ENCODE measurements at regions not wholly inside any gene's neighbourhood (a gene's known extent, or its start where the extent isn't known, plus 50 kb on each side); places are given as distances from the start of the nearest gene placed in this dataset.

DNA sequence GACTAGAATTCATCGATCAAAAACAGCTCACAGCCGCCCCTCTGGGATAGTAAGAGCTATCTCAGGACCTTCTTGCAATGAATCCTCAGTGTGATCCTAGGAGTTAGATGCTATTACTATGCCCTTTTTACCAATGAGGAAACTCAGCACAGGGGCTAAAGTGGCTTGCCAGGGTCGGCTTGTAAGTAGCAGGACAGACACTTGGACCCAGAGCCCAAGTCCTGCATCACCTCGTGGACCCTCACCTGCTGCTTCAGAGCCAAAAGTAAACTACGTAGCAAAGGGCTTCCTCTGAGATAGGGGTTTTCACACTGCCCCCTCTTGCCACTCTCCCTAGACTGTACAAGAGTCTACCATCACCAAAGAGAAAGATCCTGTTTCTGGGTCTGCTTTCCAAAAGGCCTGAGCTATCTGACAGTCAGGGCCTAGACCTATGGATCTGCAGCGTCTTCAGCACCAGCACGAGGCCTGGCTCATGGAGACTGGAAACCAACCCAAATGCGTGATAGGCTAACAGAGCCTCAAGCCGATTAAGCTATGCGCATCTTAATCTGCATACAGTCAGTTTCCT, 172.3 kb downstream of the ANKRD60 start:
- BruUV-seq (replicated peaks), result no TSS peak
- Histone ChIP-seq H3K27ac (ENCODE audit: low read depth, low read length, poor library complexity, severe bottlenecking) (no peak overlapping the region), H3K4me1 (ENCODE audit: insufficient read depth, low read length, poor library complexity, severe bottlenecking) (no peaks in the 10 kb centered on the region), H3K4me2 (ENCODE audit: low read length) (no peak overlapping the region), H2AFZ (ENCODE audit: low read length) (no peak overlapping the region), H3K79me2 (ENCODE audit: insufficient read depth, low read depth, low read length) (no peaks in the 10 kb centered on the region), H3K9me3 (ENCODE audit: low read length) (peaks cover 8% of the 10 kb centered on the region; the same call in 1 of the 2 replicates), H3K36me3 (ENCODE audit: insufficient read depth, low read length) (no peaks in the 10 kb centered on the region), H3K4me3 (ENCODE audit: low read depth, low read length, poor library complexity, severe bottlenecking) (no peak overlapping the region), H3K9me2 (ENCODE audit: insufficient read depth, low read length) (no peaks in the 10 kb centered on the region), H4K20me1 (ENCODE audit: insufficient read depth, low read length) (no peaks in the 10 kb centered on the region)
- intact Hi-C loops (cut with micrococcal nuclease; ENCODE audit: unreplicated experiment), result no loop called here
- TF ChIP-seq, protein P1, sequence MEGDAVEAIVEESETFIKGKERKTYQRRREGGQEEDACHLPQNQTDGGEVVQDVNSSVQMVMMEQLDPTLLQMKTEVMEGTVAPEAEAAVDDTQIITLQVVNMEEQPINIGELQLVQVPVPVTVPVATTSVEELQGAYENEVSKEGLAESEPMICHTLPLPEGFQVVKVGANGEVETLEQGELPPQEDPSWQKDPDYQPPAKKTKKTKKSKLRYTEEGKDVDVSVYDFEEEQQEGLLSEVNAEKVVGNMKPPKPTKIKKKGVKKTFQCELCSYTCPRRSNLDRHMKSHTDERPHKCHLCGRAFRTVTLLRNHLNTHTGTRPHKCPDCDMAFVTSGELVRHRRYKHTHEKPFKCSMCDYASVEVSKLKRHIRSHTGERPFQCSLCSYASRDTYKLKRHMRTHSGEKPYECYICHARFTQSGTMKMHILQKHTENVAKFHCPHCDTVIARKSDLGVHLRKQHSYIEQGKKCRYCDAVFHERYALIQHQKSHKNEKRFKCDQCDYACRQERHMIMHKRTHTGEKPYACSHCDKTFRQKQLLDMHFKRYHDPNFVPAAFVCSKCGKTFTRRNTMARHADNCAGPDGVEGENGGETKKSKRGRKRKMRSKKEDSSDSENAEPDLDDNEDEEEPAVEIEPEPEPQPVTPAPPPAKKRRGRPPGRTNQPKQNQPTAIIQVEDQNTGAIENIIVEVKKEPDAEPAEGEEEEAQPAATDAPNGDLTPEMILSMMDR (conservative IDR thresholded peaks at IDR 0.05; ENCODE audit: low read length), result no peak
- no peak for TF ChIP-seq EZH2phosphoT487 (IDR thresholded peaks at IDR 0.05; ENCODE audit: borderline replicate concordance, low read depth, low read length)
- POLR2A ChIA-PET, result no interaction called here
- DNase-seq (ENCODE audit: low spot score), result no peak
- CTCF ChIA-PET (ENCODE audit: unreplicated experiment), result no interaction called here

GRCh38 chr20:58054780-58055373, 173.6 kb downstream of the ANKRD60 start:
- H3K4me2 ChIP-seq (ENCODE audit: low read length), result no peak overlapping the region

More at GRCh38 chr20:58054780-58055373, 173.6 kb downstream of the ANKRD60 start:
- no peak for DNase-seq (ENCODE audit: low spot score)
- H3K27ac ChIP-seq (ENCODE audit: low read depth, low read length, poor library complexity, severe bottlenecking), result no peak overlapping the region
- no peak overlapping the region for H2AFZ ChIP-seq (ENCODE audit: low read length)
- H3K9me3 ChIP-seq (ENCODE audit: low read length), result peaks cover 9% of the 10 kb centered on the region; the same call in 1 of the 2 replicates
- ChIA-PET POLR2A (no interaction called here), CTCF (ENCODE audit: unreplicated experiment) (no interaction called here)
- BruUV-seq (replicated peaks), result no TSS peak
- TF ChIP-seq, protein P1 (conservative IDR thresholded peaks at IDR 0.05; ENCODE audit: low read length), result no peak
- no peak for TF ChIP-seq EZH2phosphoT487 (IDR thresholded peaks at IDR 0.05; ENCODE audit: borderline replicate concordance, low read depth, low read length)
- H3K79me2 ChIP-seq (ENCODE audit: insufficient read depth, low read depth, low read length), result no peaks in the 10 kb centered on the region
- no peaks in the 10 kb centered on the region for H4K20me1 ChIP-seq (ENCODE audit: insufficient read depth, low read length)
- H3K4me1 ChIP-seq (ENCODE audit: insufficient read depth, low read length, poor library complexity, severe bottlenecking), result no peaks in the 10 kb centered on the region
- no peaks in the 10 kb centered on the region for H3K36me3 ChIP-seq (ENCODE audit: insufficient read depth, low read length)
- H3K9me2 ChIP-seq (ENCODE audit: insufficient read depth, low read length), result no peaks in the 10 kb centered on the region
- intact Hi-C loops (cut with micrococcal nuclease; ENCODE audit: unreplicated experiment), result no loop called here
- H3K4me3 ChIP-seq (ENCODE audit: low read depth, low read length, poor library complexity, severe bottlenecking), result no peak overlapping the region

Data from OCI-LY7 (cell line).